T-helper 17 cell (primary cell): ENCODE measurements at regions not wholly inside any gene's neighbourhood (a gene's known extent, or its start where the extent isn't known, plus 50 kb on each side); places are given as distances from the start of the nearest gene placed in this dataset.
A peak's percentile ranks its signal among the peaks of the same experiment; 100 is the strongest.

Experiments
- ATAC-seq: fragments of 150-1000 bp; cut with Tn5 transposase; 2 replicates; pipeline ENCODE4 v1.10.0; 2021; ENCODE audit warnings: mild to moderate bottlenecking, moderate library complexity
- DNase-seq, 3 donors: peaks; one replicate each; pipeline versions ENCODE4 v3.0.0 to v3.0.0-alpha.2; 2020 to 2021
- H3K9me3 ChIP-seq: one replicate; pipeline ENCODE4 v1.7.0; 2013; ENCODE audit warnings: low read length, mild to moderate bottlenecking; ENCODE audit not compliant: control insufficient read depth, poor library complexity, severe bottlenecking
- H3K27ac Mint-ChIP-seq: one replicate; pipeline ENCODE4 v1.8.0; 2022; ENCODE audit warnings: mild to moderate bottlenecking, moderate library complexity, mixed read lengths
- H3K27me3 Mint-ChIP-seq: one replicate; pipeline ENCODE4 v1.8.0; 2022; ENCODE audit warnings: mixed read lengths
- H3K36me3 Mint-ChIP-seq: one replicate; pipeline ENCODE4 v1.8.0; 2022; ENCODE audit warnings: low read depth, mixed read lengths
- H3K4me1 Mint-ChIP-seq: one replicate; pipeline ENCODE4 v1.8.0; 2022; ENCODE audit warnings: mild to moderate bottlenecking, mixed read lengths
- H3K4me3 Mint-ChIP-seq: one replicate; pipeline ENCODE4 v1.8.0; 2022; ENCODE audit warnings: mild to moderate bottlenecking, moderate library complexity, mixed read lengths

- H3K4me3 Mint-ChIP-seq: peak overlapping the region; percentile 68
- H3K4me1 Mint-ChIP-seq: peaks cover 10% of the 10 kb centered on the region
- no peak for ATAC-seq
- peaks cover 81% of the 10 kb centered on the region for H3K27me3 Mint-ChIP-seq
- no peaks in the 10 kb centered on the region for H3K9me3 ChIP-seq
- peaks cover 6% of the 10 kb centered on the region for H3K36me3 Mint-ChIP-seq
- no peak overlapping the region for H3K27ac Mint-ChIP-seq
- DNase-seq: no peak
Observed at GRCh38 chr3:127136024-127136600, 56.8 kb upstream of the PRR23E start.

DNA sequence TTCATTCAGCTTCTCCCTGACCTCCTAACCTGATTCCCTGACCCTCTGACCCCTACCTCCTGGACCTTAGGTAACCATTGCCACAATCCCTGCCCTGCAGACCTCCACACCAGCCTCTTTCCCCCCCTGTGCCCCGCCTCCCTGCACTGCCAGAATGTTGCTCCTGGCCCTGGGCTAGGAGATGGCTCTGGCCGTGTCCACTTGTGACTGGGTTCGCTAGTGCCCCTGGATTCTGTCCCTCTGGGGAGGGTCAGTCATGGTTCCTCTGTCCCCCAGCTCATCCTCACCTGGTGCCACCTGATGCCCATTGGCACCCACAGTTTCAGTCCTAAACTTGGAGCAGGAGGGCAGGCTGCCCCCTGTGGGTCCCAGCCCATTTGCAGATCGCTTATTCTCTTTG, 56.2 kb upstream of the PRR23E start:
- DNase-seq (no peak), ATAC-seq (no peak)
- peaks cover 75% of the 10 kb centered on the region for H3K27me3 Mint-ChIP-seq
- H3K9me3 ChIP-seq: no peaks in the 10 kb centered on the region
- H3K4me3 Mint-ChIP-seq: peak overlapping the region; percentile 43
- peaks cover 10% of the 10 kb centered on the region for H3K4me1 Mint-ChIP-seq
- H3K27ac Mint-ChIP-seq: no peak overlapping the region
- H3K36me3 Mint-ChIP-seq: peaks cover 6% of the 10 kb centered on the region

- H3K27ac Mint-ChIP-seq: no peak overlapping the region
- no peaks in the 10 kb centered on the region for H3K9me3 ChIP-seq
- peaks cover 75% of the 10 kb centered on the region for H3K27me3 Mint-ChIP-seq
- peaks cover 6% of the 10 kb centered on the region for H3K36me3 Mint-ChIP-seq
- ATAC-seq (no peak), DNase-seq (no peak)
- peak overlapping the region; percentile 43 for H3K4me3 Mint-ChIP-seq
- peaks cover 10% of the 10 kb centered on the region for H3K4me1 Mint-ChIP-seq
Observed at GRCh38 chr3:127137113-127137512, 55.8 kb upstream of the PRR23E start.

GRCh38 chr3:127137757-127138536, 55.0 kb upstream of the PRR23E start:
- DNase-seq (no peak), ATAC-seq (no peak)
- Mint-ChIP-seq H3K4me1 (peaks cover 10% of the 10 kb centered on the region), H3K27ac (no peak overlapping the region), H3K27me3 (peaks cover 69% of the 10 kb centered on the region), H3K36me3 (peaks cover 6% of the 10 kb centered on the region), H3K4me3 (no peak overlapping the region)
- H3K9me3 ChIP-seq: no peaks in the 10 kb centered on the region

- DNase-seq (no peak), ATAC-seq (no peak)
- Mint-ChIP-seq H3K4me1 (peaks cover 8% of the 10 kb centered on the region), H3K27me3 (peaks cover 50% of the 10 kb centered on the region), H3K36me3 (peaks cover 3% of the 10 kb centered on the region), H3K27ac (no peak overlapping the region), H3K4me3 (no peak overlapping the region)
- no peaks in the 10 kb centered on the region for H3K9me3 ChIP-seq
Observed at GRCh38 chr3:127139601-127140500, 53.1 kb upstream of the PRR23E start.

DNA sequence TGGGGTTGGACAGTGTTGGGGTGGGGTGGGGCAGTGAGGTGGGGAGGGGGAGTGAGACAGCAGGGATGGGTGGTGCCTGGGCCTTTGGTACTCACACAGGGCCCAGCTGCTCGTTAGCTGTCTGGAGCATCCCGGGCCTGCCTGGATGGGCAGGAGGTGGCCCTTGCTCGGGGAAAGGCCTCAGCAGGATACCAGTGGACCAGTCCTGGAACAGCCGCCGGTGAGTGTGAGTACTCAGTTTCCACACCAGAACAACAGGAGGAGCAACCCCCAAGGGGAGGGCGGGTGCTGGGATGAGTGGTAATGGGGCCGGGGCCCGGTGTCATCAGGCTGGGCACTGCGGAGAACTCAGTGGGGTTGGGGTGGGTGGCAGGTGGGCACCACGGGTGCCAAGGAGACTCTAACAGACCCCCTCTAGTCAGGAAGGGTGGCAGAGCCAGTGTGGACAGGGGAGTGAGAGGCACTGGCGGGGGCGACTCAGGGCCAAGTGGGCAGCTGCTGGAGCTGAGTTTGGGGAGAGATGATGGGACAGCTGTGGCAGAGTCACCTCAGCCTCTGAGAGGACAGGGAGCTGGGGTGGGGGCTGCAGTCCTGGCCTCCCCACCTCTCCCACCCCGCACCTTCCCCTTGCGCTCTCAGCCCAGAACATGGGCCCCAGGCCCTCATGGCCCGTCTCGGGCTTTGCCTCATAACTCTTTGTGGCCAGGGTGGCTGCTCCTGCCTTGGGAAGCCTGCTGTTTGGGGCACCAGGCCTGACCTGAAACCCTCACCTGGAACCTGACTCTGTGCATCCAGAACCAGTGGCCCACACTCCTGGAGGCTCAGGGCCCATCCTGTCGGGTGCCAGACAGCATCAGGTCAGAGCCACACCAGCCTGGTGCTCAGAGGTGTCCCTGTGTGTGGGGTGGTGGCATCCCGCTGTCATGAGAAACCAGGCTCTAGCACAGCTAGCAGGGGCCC, 52.1 kb upstream of the PRR23E start:
- no peaks in the 10 kb centered on the region for H3K9me3 ChIP-seq
- no peak for DNase-seq
- peaks cover 5% of the 10 kb centered on the region for H3K4me1 Mint-ChIP-seq
- ATAC-seq: no peak
- no peak overlapping the region for H3K27ac Mint-ChIP-seq
- H3K36me3 Mint-ChIP-seq: peaks cover 4% of the 10 kb centered on the region
- peaks cover 41% of the 10 kb centered on the region for H3K27me3 Mint-ChIP-seq
- H3K4me3 Mint-ChIP-seq: no peak overlapping the region

GRCh38 chr3:127141921-127142730, 50.8 kb upstream of the PRR23E start:
- peaks cover 2% of the 10 kb centered on the region for H3K4me1 Mint-ChIP-seq
- H3K27me3 Mint-ChIP-seq: peaks cover 27% of the 10 kb centered on the region
- no peaks in the 10 kb centered on the region for H3K9me3 ChIP-seq
- DNase-seq (no peak), ATAC-seq (no peak)
- H3K36me3 Mint-ChIP-seq: peaks cover 4% of the 10 kb centered on the region
- H3K4me3 Mint-ChIP-seq: no peak overlapping the region
- no peak overlapping the region for H3K27ac Mint-ChIP-seq
